ENCODE measurements at regions not wholly inside any gene's neighbourhood (a gene's known extent, or its start where the extent isn't known, plus 50 kb on each side); places are given as distances from the start of the nearest gene placed in this dataset.

GRCh38 chr11:90646706-90647105, 423.9 kb upstream of the CHORDC1 start:
- TF ChIP-seq, protein P1, sequence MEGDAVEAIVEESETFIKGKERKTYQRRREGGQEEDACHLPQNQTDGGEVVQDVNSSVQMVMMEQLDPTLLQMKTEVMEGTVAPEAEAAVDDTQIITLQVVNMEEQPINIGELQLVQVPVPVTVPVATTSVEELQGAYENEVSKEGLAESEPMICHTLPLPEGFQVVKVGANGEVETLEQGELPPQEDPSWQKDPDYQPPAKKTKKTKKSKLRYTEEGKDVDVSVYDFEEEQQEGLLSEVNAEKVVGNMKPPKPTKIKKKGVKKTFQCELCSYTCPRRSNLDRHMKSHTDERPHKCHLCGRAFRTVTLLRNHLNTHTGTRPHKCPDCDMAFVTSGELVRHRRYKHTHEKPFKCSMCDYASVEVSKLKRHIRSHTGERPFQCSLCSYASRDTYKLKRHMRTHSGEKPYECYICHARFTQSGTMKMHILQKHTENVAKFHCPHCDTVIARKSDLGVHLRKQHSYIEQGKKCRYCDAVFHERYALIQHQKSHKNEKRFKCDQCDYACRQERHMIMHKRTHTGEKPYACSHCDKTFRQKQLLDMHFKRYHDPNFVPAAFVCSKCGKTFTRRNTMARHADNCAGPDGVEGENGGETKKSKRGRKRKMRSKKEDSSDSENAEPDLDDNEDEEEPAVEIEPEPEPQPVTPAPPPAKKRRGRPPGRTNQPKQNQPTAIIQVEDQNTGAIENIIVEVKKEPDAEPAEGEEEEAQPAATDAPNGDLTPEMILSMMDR (IDR thresholded peaks at IDR 0.05; ENCODE audit: poor library complexity) = no peak
- no peak for TF ChIP-seq EZH2 (IDR thresholded peaks at IDR 0.05; ENCODE audit: borderline replicate concordance)

Data from hepatocyte (in vitro differentiated cells).